ENCODE measurements at regions not wholly inside any gene's neighbourhood (a gene's known extent, or its start where the extent isn't known, plus 50 kb on each side); places are given as distances from the start of the nearest gene placed in this dataset.

GRCh38 chr3:73258057-73258456 lies 196.6 kb downstream of the EBLN2 start:
- TF ChIP-seq POLR2A (IDR thresholded peaks at IDR 0.05) (no peak), CTCF (IDR thresholded peaks at IDR 0.05) (no peak), POLR2AphosphoS5 (IDR thresholded peaks at IDR 0.05) (no peak)
